H9 (cell line): ENCODE measurements at regions not wholly inside any gene's neighbourhood (a gene's known extent, or its start where the extent isn't known, plus 50 kb on each side); places are given as distances from the start of the nearest gene placed in this dataset.

ENCODE experiments used
- DNase-seq: peaks from one replicate; pipeline ENCODE4 v3.0.0-alpha.2; 2017
- H2AFZ ChIP-seq: one replicate; pipeline ENCODE4 v1.6.1; 2013; ENCODE audit warnings: mild to moderate bottlenecking, low read length, control low read depth, moderate library complexity
- H2AK5ac ChIP-seq: 2 replicates; pipeline ENCODE4 v1.6.1; 2013; ENCODE audit warnings: low read length, control low read depth, mixed read lengths; ENCODE audit not compliant: insufficient read length
- H2BK120ac ChIP-seq: one replicate; pipeline ENCODE4 v1.6.1; 2013; ENCODE audit warnings: low read depth, mild to moderate bottlenecking, low read length, control low read depth, inconsistent platforms; ENCODE audit not compliant: poor library complexity, severe bottlenecking
- H2BK12ac ChIP-seq: 2 replicates; pipeline ENCODE4 v1.6.1; 2013; ENCODE audit warnings: low read length, control low read depth, mixed read lengths, low read depth; ENCODE audit not compliant: insufficient read length
- H2BK15ac ChIP-seq: 2 replicates; pipeline ENCODE4 v1.6.1; 2013; ENCODE audit warnings: low read depth, low read length, control low read depth
- H2BK20ac ChIP-seq: one replicate; pipeline ENCODE4 v1.6.1; 2013; ENCODE audit warnings: low read depth, mild to moderate bottlenecking, low read length, control low read depth, inconsistent platforms; ENCODE audit not compliant: poor library complexity, severe bottlenecking
- H2BK5ac ChIP-seq: 2 replicates; pipeline ENCODE4 v1.6.1; 2013; ENCODE audit warnings: low read length, control low read depth, mixed read lengths; ENCODE audit not compliant: insufficient read length
- H3K14ac ChIP-seq: 2 replicates; pipeline ENCODE4 v1.6.1; 2013; ENCODE audit warnings: low read length, control low read depth; ENCODE audit not compliant: insufficient read depth
- H3K18ac ChIP-seq: 2 replicates; pipeline ENCODE4 v1.6.1; 2013; ENCODE audit warnings: low read depth, mild to moderate bottlenecking, mixed read lengths, low read length, control low read depth; ENCODE audit not compliant: insufficient read length
- H3K23ac ChIP-seq: 2 replicates; pipeline ENCODE4 v1.6.1; 2013; ENCODE audit warnings: low read length, control low read depth, mixed read lengths, low read depth; ENCODE audit not compliant: insufficient read length
- H3K23me2 ChIP-seq: 2 replicates; pipeline ENCODE4 v1.6.1; 2013; ENCODE audit warnings: low read depth, mild to moderate bottlenecking, mixed read lengths, low read length, control low read depth; ENCODE audit not compliant: insufficient read length, poor library complexity, severe bottlenecking
- H3K27ac ChIP-seq: 2 replicates; pipeline ENCODE4 v1.5.1; 2013; ENCODE audit warnings: low read length, control low read depth, mixed read lengths, low read depth; ENCODE audit not compliant: insufficient read length
- H3K27me3 ChIP-seq: 2 replicates; pipeline ENCODE4 v1.6.1; 2013; ENCODE audit warnings: low read length, control low read depth, inconsistent platforms; ENCODE audit not compliant: insufficient read depth
- H3K4ac ChIP-seq: 2 replicates; pipeline ENCODE4 v1.6.1; 2013; ENCODE audit warnings: low read depth, mild to moderate bottlenecking, control low read depth, inconsistent platforms, low read length, moderate library complexity
- H3K4me1 ChIP-seq: 2 replicates; pipeline ENCODE4 v1.6.1; 2013; ENCODE audit warnings: low read length, control low read depth, inconsistent platforms; ENCODE audit not compliant: insufficient read depth
- H3K4me2 ChIP-seq: 2 replicates; pipeline ENCODE4 v1.6.1; 2013; ENCODE audit warnings: low read length, control low read depth, mixed read lengths; ENCODE audit not compliant: insufficient read length, insufficient read depth
- H3K56ac ChIP-seq: 2 replicates; pipeline ENCODE4 v1.6.1; 2013; ENCODE audit warnings: low read depth, mild to moderate bottlenecking, mixed read lengths, low read length, control low read depth; ENCODE audit not compliant: insufficient read length
- H3K79me1 ChIP-seq: 2 replicates; pipeline ENCODE4 v1.6.1; 2013; ENCODE audit warnings: low read depth, mild to moderate bottlenecking, moderate library complexity, low read length, control low read depth, inconsistent platforms; ENCODE audit not compliant: insufficient read depth, poor library complexity, severe bottlenecking
- H3K79me2 ChIP-seq: 2 replicates; pipeline ENCODE4 v1.6.1; 2013; ENCODE audit warnings: low read length, control low read depth, inconsistent platforms; ENCODE audit not compliant: insufficient read depth
- H3K9ac ChIP-seq: 2 replicates; pipeline ENCODE4 v1.6.1; 2013; ENCODE audit warnings: low read length, control low read depth, mixed read lengths; ENCODE audit not compliant: insufficient read length; ENCODE audit errors: extremely low read depth
- H3K9me3 ChIP-seq: one replicate; pipeline ENCODE4 v1.6.1; 2013; ENCODE audit warnings: low read depth, low read length, inconsistent platforms; ENCODE audit not compliant: control insufficient read depth
- H3T11ph ChIP-seq: one replicate; pipeline ENCODE4 v1.6.1; 2013; ENCODE audit warnings: mild to moderate bottlenecking, low read length, control low read depth, inconsistent platforms
- H4K20me1 ChIP-seq: one replicate; pipeline ENCODE4 v1.6.1; 2013; ENCODE audit not compliant: control insufficient read depth, insufficient read length, insufficient read depth
- H4K5ac ChIP-seq: 2 replicates; pipeline ENCODE4 v1.6.1; 2013; ENCODE audit warnings: low read depth, mild to moderate bottlenecking, mixed read lengths, low read length, control low read depth; ENCODE audit not compliant: insufficient read length
- H4K8ac ChIP-seq: replicated peaks from 2 replicates; pipeline ENCODE4 v1.6.1; 2013; ENCODE audit warnings: low read length, control low read depth, mixed read lengths, low read depth; ENCODE audit not compliant: insufficient read length
- H4K91ac ChIP-seq: 2 replicates; pipeline ENCODE4 v1.6.1; 2013; ENCODE audit warnings: low read depth, mild to moderate bottlenecking, moderate library complexity, mixed read lengths, low read length, control low read depth; ENCODE audit not compliant: insufficient read length
- H3K27ac Mint-ChIP-seq, 3 experiments: 2 replicates in 2 of 3; 3 replicates in 1 of 3; pipeline ENCODE4 v1.8.0; 2020 to 2021; ENCODE audit warnings: mixed read lengths in 3 of 3, mild to moderate bottlenecking in 1 of 3, moderate library complexity in 1 of 3
- H3K27me3 Mint-ChIP-seq: 2 replicates; pipeline ENCODE4 v1.8.0; 2021; ENCODE audit warnings: low read depth, mild to moderate bottlenecking, moderate library complexity, mixed read lengths
- H3K36me3 Mint-ChIP-seq, 3 experiments: 2 replicates in 2 of 3; 3 replicates in 1 of 3; pipeline ENCODE4 v1.8.0; 2020 to 2021; ENCODE audit warnings: low read depth in 3 of 3, mixed read lengths in 3 of 3; ENCODE audit not compliant: insufficient read depth in 1 of 3
- H3K4me1 Mint-ChIP-seq, 2 experiments: 2 replicates each; pipeline ENCODE4 v1.8.0; 2020; ENCODE audit warnings: mixed read lengths in 2 of 2
- H3K4me3 Mint-ChIP-seq, 2 experiments: 2 replicates in 1 of 2; 3 replicates in 1 of 2; pipeline ENCODE4 v1.8.0; 2020 to 2021; ENCODE audit warnings: mild to moderate bottlenecking in 2 of 2, mixed read lengths in 2 of 2, moderate library complexity in 1 of 2
- H3K9me3 Mint-ChIP-seq, 2 experiments: 2 replicates in 1 of 2; 3 replicates in 1 of 2; pipeline ENCODE4 v1.8.0; 2020; ENCODE audit warnings: mild to moderate bottlenecking in 2 of 2, mixed read lengths in 2 of 2, moderate library complexity in 1 of 2
- CTCF ChIP-seq: fragments of 200-600 bp; sonication (generic); conservative IDR thresholded peaks from 3 replicates; pipeline ENCODE4 v1.8.0; 2021; ENCODE audit warnings: antibody characterized with exemption, mild to moderate bottlenecking
- WGBS: extraction: QIAGEN DNeasy Blood & Tissue Kit; methylation state at CpG from one replicate; pipeline ENCODE4 v1.1.7; 2013; ENCODE audit warnings: missing lambda C conversion rate, low lambda C conversion rate, mixed read lengths; ENCODE audit not compliant: insufficient read length; ENCODE audit errors: extremely low coverage; 5-methylcytosine and 5-hydroxymethylcytosine counted together

GRCh38 chr1:193566735-193567134 is 380.3 kb upstream of the B3GALT2 start:
- H3K4ac ChIP-seq = no peak overlapping the region
- no peak overlapping the region for H3K27ac ChIP-seq
- no peaks in the 10 kb centered on the region for H3K27me3 Mint-ChIP-seq
- no CpG with 5 or more reads among the region's 4 CpGs for WGBS
- no peaks in the 10 kb centered on the region for H3K79me2 ChIP-seq
- no peak overlapping the region for H2AFZ ChIP-seq
- no peak overlapping the region for H3T11ph ChIP-seq
- no peaks in the 10 kb centered on the region for H3K9me3 ChIP-seq
- H3K4me1 Mint-ChIP-seq = peaks cover 5 to 6% of the 10 kb centered on the region in 2 experiments
- DNase-seq = no peak
- H2BK5ac ChIP-seq = no peak overlapping the region
- no peak overlapping the region for H2BK15ac ChIP-seq
- H2AK5ac ChIP-seq = no peak overlapping the region
- no peak overlapping the region for H2BK120ac ChIP-seq
- peaks cover 0 to 5% (median 4%) of the 10 kb centered on the region in 3 experiments; a peak in 2 of 7 replicates for H3K36me3 Mint-ChIP-seq
- no peaks in the 10 kb centered on the region for H3K27me3 ChIP-seq
- no peak overlapping the region for H3K4me3 Mint-ChIP-seq
- H3K14ac ChIP-seq = no peak overlapping the region
- H2BK20ac ChIP-seq = no peak overlapping the region
- no peak for TF ChIP-seq CTCF
- H3K27ac Mint-ChIP-seq = no peak overlapping the region
- no peaks in the 10 kb centered on the region for H4K20me1 ChIP-seq
- H3K23ac ChIP-seq = no peak overlapping the region
- peaks cover 2% of the 10 kb centered on the region; the same call in 1 of the 2 replicates for H3K4me1 ChIP-seq
- no peak overlapping the region for H2BK12ac ChIP-seq
- H3K23me2 ChIP-seq = no peaks in the 10 kb centered on the region
- H3K4me2 ChIP-seq = no peak overlapping the region
- H3K9ac ChIP-seq = no peak overlapping the region
- H3K18ac ChIP-seq = no peak overlapping the region
- no peak overlapping the region for H3K56ac ChIP-seq
- no peak overlapping the region for H4K5ac ChIP-seq
- no peak overlapping the region for H4K91ac ChIP-seq
- peaks cover 0 to 3% of the 10 kb centered on the region in 2 experiments; a peak in 2 of 5 replicates for H3K9me3 Mint-ChIP-seq
- no peak overlapping the region for H4K8ac ChIP-seq
- no peaks in the 10 kb centered on the region for H3K79me1 ChIP-seq
